GM10266 (cell line): ENCODE measurements at regions not wholly inside any gene's neighbourhood (a gene's known extent, or its start where the extent isn't known, plus 50 kb on each side); places are given as distances from the start of the nearest gene placed in this dataset.

Experiments
- DNase-seq: peaks from one replicate; pipeline ENCODE4 v3.0.0; 2012; ENCODE audit errors: extremely low spot score
- TF ChIP-seq, protein P1 (sequence below): IDR thresholded peaks from 2 replicates; pipeline ENCODE4 v1.5.1; 2012; ENCODE audit warnings: mild to moderate bottlenecking, low read depth; ENCODE audit not compliant: control insufficient read depth, insufficient read depth; ENCODE audit errors: missing control alignments

DNA sequence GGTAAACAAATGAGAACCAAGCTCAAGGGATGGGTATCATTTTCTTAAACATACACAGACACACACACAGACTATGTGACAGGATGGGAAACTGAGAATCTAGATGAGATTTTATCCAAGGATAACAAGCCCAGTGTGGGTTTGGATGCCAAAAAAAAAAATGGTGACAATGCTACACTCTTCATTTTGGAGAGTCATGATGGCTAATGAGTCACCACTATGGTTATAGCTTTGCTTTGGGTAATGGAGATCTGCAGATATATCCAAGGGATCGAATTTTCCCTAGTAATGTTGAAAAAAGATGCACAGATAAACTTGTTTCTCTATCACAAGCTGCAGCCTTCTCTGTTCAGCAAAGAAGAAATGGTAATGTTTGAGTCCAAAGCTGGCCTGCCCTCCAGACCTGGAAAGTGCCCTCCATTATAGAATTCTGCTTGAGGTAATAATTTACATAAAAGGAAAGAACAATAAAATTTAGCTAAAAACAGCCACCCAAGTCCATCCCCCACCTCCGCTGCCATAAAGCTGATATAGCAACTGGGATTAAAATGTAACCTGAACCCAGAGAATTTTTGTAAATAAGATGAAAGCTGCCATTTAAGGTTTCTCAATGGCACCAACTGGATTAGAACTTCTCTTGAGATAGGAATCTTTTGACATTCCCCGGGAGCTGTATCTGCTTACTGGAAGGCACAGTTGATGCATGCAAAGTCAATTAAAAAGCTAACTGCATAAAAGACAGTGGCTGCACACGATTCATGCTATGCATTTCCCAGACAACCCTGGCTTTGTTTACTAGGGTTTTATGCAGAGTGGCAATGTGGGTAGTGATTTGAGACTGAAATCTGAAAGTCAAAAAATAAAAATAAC, 395.2 kb upstream of the LYPLAL1 start:
- TF ChIP-seq, protein P1, sequence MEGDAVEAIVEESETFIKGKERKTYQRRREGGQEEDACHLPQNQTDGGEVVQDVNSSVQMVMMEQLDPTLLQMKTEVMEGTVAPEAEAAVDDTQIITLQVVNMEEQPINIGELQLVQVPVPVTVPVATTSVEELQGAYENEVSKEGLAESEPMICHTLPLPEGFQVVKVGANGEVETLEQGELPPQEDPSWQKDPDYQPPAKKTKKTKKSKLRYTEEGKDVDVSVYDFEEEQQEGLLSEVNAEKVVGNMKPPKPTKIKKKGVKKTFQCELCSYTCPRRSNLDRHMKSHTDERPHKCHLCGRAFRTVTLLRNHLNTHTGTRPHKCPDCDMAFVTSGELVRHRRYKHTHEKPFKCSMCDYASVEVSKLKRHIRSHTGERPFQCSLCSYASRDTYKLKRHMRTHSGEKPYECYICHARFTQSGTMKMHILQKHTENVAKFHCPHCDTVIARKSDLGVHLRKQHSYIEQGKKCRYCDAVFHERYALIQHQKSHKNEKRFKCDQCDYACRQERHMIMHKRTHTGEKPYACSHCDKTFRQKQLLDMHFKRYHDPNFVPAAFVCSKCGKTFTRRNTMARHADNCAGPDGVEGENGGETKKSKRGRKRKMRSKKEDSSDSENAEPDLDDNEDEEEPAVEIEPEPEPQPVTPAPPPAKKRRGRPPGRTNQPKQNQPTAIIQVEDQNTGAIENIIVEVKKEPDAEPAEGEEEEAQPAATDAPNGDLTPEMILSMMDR, result no peak
- DNase-seq, result no peak

DNA sequence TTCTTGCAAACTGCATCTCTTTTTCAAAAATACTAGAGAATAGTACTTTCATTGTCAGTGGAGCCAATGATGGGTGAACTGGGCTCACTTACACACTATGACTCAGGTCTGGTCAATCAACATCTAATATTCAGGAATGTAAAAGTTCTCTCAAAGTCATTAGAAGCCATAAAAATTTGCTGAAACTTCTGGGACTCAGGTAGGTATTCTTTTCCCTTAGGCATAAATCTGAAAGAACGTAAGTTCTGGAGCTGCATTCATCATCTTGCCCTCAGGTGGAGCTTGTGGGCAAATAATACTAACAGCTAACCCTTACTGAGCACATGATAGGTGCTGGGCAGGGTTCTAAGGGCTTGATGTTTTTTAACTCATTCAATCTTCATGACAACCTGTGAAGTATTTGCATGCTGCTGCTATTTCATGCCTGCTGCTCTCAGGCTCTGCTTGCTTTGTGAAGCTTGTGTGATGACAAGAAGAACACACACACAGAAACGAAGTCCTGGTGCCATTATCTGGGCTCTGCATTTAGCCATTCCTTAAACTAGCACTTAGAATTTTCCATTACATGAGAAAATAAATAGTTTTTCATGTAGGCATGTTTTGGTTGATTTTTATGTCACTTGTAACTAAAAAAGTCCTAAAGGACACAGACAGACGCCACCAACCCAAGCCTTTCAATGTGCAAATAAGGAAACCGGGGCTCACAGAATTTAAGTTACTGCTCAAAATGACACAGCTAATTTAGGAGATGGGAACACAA, 394.2 kb upstream of the LYPLAL1 start:
- DNase-seq, result no peak
- TF ChIP-seq, protein P1, result no peak

DNA sequence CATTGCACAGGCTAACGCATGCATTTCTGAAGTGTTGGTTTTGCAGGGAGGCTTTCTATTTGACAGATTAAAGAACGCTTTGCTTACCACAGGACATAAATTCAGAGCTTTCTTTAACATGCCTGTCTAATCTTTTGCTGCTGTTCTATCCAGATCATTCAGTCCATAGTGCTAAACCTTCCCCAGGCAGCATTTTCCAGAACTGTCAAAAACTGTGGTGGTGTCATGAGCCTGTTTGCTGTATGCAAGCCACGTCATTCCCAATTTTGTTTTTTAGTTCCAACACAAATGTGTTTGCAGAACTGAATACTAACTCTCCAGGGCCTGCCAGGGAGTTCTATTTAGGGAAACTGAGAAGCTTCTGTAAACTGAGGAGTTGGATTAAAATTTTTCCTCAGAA, 390.5 kb upstream of the LYPLAL1 start:
- TF ChIP-seq, protein P1, result no peak
- DNase-seq, result no peak

DNA sequence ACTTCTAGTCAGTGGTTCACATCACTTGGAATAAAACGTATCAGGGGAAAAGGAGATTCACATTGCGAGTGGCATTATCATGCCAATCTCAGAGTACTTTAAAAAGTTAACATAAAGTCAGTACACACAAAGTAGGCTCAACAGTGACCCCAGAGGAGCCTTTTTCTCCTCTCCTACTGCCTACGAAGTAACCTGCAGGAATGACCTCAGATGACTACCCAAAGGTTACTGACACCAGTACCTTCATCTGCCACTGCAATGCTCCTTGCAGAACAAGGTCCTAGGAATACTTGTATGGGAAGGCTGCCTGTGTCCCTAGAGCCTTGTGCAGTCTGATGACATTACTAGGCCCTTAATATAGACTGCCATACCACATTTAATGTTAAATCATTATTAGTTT, 389.8 kb upstream of the LYPLAL1 start:
- no peak for DNase-seq
- TF ChIP-seq, protein P1, result no peak

DNA sequence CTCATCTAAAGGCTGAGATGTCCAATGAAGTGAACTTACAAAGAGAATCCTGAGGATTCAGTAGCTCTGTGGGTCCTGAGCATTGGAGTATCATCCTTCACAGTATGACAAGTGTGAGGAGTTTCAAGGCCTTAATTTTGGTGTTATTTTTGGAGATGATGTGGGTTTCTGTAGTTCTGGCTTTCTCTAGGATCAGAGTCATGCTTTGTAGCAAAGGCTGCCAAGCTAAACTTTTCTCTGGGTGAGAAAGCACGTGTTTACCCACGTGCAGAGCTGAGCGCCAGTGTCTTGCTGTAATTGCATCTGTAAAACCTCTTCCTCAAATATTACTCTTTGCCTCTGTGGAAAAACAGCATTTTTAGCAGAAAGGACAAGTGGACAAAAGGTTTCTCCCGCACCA, 387.8 kb upstream of the LYPLAL1 start:
- DNase-seq, result no peak
- TF ChIP-seq, protein P1, result no peak

DNA sequence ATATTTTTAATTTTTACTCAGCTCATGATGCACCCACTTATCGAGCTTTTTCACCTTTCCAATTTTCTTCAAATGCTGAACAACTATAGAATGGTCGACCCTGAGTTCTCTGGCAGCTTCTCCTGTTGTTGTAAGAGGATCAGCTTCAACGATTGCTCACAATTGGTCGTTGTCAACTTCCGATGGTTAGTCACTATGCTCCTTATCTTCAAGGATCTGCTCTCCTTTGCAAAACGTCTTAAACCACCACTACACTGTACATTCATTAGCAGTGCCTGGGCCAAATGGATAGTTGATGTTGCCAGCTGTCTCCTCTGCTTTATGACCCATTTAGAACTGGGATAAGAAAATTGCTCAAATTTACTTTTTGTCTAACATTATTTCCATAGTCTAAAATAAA, 385.9 kb upstream of the LYPLAL1 start:
- TF ChIP-seq, protein P1, result no peak

DNA sequence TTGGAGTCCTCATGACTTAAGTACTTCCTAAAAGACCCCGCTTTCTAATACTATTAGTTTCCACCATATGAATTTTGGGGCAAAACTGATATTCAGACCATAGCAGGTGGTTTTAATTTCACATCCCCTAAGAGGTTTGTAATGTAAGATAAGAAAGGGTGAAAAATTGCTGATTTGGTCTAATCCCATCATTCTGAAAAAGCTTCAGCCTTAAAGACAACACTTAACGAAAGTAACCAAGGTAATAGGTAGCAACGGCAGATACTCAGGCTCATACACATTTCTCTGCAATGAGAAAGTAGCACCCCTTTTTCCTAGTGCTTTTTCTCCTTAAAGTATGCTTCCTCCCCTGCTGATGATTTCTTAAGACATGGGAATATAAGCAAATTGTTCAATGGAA, 376.9 kb upstream of the LYPLAL1 start:
- DNase-seq, result no peak
- TF ChIP-seq, protein P1, result no peak

More for the DNA sequence above, 385.9 kb upstream of the LYPLAL1 start:
- no peak for DNase-seq
